Fibroblast of pulmonary artery (primary cell): ENCODE measurements at regions not wholly inside any gene's neighbourhood (a gene's known extent, or its start where the extent isn't known, plus 50 kb on each side); places are given as distances from the start of the nearest gene placed in this dataset.
"Not testable (repeated sequence)": the region's sequence is repeated elsewhere in the genome, so short reads cannot be mapped to it uniquely, and the experiment has no call there.

Source experiments
- DNase-seq: peaks from one replicate; pipeline ENCODE4 v3.0.0-alpha.2; 2010; ENCODE audit warnings: low read depth
- H3K4me3 ChIP-seq: replicated peaks from 2 replicates; pipeline ENCODE4 v1.5.1; 2011; ENCODE audit warnings: low read depth, mild to moderate bottlenecking, control low read depth, low read length, moderate library complexity
- TF ChIP-seq, protein P1 (sequence below): IDR thresholded peaks from 2 replicates; pipeline ENCODE4 v1.5.1; 2011; ENCODE audit warnings: mild to moderate bottlenecking, control low read depth, low read length, inconsistent platforms; ENCODE audit errors: missing control alignments

DNA sequence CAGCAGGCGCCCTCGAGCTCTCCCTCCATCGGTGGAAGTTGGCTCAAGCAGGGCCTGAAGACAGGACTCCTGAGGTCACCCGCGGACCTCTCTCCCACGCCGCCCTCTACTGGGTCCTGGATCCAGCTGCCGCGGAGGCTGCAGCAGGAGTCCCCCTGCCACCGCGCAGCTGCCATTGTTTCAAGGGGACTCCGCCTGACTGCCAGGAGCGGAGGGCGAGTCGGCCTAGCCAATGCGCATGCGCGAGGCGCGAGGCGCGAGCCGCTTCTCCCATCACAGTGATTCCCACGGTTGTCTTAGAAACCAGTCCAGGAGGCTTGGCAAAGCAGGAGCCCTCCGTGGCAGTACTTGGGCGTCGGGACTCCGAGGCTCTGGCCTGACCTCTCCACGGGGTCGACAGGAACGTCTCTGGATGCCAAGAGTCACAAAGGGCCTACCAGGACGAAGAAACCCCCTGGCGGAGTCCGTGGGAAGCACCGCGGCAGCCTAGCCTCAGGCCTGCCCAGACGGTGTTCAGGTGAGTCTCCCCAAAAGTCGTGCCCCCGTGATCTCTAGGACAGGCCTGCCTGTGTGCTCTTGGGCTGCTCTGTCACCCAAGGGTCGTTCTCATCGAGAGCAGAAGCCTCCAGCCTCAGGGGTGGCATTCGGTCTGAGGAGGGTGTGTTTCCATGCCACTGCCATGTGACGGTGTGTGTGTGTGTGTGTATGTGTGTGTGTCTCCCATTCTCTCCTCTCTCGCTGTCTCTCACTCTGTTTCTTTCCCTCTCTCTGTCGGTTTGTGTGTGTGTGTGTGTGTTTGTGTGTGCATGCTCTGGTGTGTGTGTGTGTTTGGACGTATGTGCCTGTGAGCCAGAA, 290.6 kb upstream of the ZNF337 start:
- TF ChIP-seq, protein P1, sequence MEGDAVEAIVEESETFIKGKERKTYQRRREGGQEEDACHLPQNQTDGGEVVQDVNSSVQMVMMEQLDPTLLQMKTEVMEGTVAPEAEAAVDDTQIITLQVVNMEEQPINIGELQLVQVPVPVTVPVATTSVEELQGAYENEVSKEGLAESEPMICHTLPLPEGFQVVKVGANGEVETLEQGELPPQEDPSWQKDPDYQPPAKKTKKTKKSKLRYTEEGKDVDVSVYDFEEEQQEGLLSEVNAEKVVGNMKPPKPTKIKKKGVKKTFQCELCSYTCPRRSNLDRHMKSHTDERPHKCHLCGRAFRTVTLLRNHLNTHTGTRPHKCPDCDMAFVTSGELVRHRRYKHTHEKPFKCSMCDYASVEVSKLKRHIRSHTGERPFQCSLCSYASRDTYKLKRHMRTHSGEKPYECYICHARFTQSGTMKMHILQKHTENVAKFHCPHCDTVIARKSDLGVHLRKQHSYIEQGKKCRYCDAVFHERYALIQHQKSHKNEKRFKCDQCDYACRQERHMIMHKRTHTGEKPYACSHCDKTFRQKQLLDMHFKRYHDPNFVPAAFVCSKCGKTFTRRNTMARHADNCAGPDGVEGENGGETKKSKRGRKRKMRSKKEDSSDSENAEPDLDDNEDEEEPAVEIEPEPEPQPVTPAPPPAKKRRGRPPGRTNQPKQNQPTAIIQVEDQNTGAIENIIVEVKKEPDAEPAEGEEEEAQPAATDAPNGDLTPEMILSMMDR, result peak; percentile 50
- DNase-seq, result peak; percentile 47
- peak overlapping the region; percentile 41 for H3K4me3 ChIP-seq

DNA sequence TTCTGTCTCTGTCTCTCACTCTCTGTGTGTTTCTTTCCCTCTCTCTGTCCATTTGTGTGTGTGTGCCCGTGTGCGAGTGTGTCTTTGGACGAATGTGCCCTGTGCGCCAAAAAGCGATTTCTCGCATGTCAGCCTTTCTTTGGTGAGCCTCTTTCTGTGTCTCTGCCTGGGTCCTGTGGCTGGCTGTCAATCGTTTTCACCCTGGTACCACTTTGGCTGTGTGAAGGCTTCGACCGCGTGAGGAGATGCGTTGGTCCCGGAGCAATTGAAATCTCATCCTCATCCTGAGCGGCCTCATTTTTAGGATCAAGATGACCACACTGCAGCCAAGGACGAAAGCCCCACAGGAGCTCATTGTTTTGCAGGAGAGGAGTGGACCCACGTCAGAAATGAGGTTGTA, 288.9 kb upstream of the ZNF337 start:
- DNase-seq, result no peak
- TF ChIP-seq, protein P1, result no peak
- H3K4me3 ChIP-seq, result no peak overlapping the region

DNA sequence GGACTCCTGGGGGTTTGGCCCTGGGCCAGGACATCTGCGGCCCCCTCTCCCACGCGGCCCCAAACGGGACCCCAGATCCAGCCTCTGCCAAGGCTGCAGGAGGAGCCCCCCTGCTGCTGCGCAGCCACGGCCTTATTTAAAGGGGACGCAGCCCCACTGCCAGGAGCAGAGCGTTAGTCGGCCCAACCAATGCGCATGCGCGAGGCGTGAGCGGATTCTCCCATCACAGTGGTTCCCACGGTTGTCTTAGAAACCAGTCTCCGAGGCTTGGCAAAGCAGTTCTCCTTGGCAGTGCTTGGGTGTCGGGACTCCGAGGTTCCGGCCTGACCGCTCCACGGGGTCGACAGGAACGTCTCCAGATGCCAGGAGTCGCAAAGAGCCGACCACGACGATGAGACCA, 288.3 kb upstream of the ZNF337 start:
- H3K4me3 ChIP-seq, result peak overlapping the region; percentile 46
- TF ChIP-seq, protein P1, result no peak
- DNase-seq, result peak; percentile 81

DNA sequence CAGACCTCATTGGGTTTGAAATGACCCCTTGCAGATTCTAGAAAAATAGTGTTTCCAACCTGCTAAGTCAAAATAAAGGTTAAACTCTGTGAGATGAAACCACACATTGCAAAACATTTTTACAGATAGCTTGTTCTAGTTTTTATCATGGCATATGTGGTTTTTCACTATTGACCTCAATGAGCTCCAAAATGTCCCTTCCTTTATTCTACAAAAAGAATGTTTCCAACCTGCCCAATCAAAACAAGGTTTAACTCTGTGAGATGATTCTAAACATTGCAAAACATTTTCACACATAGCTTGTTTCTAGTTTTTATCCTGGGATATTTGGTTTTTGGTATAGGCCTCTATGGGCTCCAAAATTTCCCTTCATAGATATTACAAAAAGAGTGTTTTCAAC, 286.0 kb upstream of the ZNF337 start:
- not testable (repeated sequence) for H3K4me3 ChIP-seq, DNase-seq

DNA sequence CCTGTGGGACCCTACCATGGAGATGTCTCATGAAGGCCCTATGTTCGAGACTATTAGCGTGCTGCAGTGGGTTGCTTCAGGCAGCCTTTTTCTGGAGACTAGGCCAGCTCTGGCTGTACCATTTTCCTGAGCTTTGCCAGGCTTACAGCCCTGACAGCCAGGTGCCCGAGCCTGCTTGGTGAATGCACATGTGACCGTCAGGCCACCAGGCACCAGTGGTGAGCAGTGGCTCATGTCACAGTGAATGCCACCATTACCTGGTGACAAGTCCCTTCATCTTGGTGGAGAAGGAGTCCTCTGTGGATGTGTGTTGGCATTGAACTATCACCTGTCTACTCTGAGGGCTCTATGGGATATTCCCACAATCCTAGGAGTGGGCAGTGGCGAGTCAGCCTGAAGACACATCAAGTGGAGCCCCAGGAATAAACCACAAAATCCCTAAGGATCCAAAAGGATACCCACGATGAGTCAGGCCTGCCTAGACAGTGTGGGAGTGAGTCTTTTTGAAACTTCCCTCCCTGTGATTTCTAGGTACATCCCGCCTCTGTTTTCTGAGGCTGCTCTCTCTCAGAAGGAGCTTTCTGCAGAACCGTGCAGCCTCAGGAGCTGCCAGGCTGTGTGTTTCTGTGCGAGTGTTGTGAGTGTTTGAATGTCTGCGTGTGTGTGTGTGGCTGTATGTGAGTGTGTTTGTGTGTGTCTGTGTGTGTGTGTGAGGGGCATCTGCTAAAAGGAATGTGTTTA, 282.0 kb upstream of the ZNF337 start:
- not testable (repeated sequence) for H3K4me3 ChIP-seq
- DNase-seq, result peak; percentile 4

DNA sequence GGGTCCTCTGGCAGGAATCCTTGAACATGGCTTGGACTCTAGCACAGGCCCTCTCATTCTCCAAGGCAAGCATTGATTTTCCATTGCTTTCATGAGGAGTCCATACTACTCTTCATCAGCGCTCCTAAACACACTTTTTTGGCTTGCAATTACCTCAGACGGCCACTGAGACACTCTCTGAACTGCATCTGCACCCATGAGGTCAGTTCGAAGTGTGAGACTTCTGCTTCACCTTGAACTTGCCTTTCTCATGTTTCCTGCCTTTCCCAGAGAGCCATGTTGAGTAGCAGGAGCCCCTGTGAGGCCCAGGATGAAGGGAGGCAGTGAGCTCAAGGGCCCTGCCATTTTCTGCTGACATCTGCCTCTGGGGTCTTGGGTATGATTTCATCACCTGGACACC, 279.2 kb upstream of the ZNF337 start:
- not testable (repeated sequence) for H3K4me3 ChIP-seq, DNase-seq

DNA sequence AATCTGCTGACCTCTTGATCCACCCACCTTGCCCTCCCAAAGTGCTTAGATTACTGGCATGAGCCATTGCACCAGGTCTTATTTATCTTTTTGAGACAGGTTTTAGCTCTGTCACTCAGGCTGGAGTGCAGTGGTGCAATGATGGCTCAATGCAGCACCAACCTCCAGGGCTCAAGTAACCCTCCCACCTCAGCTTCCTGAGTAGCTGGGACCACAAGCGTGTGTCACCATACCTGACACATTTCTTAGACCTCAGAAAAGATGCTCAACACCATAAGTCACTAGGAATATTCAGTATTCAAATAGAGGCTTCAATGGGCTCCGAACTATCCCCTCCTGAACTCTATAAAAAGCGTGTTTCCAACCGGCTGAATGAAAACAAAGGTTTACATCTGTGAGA, 268.6 kb upstream of the ZNF337 start:
- not testable (repeated sequence) for DNase-seq, H3K4me3 ChIP-seq

DNA sequence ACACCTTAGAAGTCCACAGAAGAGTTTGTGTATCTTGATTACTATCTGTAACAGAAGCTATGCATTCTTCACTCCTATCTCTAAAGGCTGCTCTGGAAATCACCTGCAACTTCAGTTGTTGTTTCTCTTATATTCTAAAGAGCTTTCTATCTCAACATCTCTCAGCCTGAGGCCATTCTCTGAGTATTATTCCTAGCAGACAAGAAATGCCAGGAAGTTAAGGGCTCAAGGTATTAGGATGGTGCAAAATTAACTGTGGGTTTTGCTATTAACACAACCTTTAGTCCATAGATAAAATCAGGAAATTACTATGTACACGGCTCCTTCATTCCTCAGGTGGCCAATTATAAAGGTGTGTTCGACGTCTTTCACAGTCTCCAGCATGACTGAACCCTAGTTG, 257.2 kb upstream of the ZNF337 start:
- H3K4me3 ChIP-seq, DNase-seq: not testable (repeated sequence)

DNA sequence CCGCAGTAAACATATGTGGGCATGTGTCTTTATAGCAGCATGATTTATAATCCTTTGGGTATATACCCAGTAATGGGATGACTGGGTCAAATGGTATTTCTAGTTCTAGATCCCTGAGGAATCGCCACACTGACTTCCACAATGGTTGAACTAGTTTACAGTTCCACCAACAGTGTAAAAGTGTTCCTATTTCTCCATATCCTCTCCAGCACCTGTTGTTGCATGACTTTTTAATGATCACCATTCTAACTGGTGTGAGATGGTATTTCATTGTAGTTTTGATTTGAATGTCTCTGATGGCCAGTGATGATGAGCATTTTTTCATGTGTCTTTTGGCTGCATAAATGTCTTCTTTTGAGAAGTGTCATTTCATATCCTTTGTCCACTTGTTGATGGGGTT, 238.6 kb upstream of the ZNF337 start:
- DNase-seq, H3K4me3 ChIP-seq: not testable (repeated sequence)

DNA sequence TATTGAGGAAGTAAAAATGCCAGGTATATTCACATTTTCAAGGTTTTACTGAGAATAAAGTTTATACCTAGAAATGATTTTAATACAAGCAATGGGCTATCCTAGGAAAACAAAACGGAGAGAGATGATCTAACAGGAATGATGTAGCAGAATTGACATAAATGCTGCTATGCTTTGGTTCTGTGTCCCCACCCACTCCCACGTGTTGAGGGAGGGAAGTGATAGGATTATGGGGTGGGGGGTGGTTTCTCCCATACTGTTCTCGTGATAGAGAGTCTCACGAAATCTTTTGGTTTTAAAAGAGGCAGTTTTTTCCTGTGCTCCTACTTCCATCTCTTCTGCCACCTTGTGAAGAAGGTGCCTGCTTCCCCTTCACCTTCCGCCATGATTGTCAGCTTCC, 236.2 kb upstream of the ZNF337 start:
- DNase-seq, H3K4me3 ChIP-seq: not testable (repeated sequence)

DNA sequence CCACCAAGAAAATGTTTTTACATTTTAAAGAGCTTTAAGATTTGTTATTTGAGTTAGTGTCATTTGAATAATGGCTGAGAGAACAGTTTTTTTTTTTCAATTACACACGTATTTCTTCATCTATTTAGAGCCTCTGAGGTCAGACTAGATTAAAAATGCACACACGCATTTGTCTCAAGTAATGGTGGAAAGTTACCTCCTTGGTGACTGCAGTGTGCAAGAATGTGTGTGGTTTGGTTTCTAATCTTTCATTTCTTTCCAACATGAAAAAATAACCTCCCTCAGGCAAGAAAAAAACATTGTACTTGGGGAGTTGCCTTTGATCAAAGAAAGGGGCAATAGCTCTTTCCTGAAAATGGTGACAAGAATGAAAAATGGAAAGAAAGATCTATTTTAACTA, 235.5 kb upstream of the ZNF337 start:
- DNase-seq, result peak; percentile 60
- not testable (repeated sequence) for H3K4me3 ChIP-seq

DNA sequence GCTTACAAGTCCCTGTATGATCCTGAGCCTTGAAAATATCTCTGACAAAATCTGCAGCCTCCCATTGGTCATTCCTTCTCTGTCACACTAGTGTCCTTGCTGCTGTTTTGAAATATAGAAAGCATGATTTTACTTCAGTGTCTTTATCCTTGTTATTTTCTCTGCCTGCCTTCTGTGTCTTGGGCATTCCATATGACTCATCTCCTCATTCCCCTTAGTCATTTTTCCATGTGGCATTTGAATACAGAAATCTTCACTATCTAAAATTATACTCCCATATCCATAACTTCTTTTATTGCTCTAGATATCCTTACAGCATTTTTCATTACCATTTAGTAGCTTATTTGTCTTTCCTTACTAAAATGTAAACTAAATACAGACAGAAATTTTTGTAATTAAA, 205.7 kb upstream of the ZNF337 start:
- peak; percentile 28 for DNase-seq
- not testable (repeated sequence) for H3K4me3 ChIP-seq

DNA sequence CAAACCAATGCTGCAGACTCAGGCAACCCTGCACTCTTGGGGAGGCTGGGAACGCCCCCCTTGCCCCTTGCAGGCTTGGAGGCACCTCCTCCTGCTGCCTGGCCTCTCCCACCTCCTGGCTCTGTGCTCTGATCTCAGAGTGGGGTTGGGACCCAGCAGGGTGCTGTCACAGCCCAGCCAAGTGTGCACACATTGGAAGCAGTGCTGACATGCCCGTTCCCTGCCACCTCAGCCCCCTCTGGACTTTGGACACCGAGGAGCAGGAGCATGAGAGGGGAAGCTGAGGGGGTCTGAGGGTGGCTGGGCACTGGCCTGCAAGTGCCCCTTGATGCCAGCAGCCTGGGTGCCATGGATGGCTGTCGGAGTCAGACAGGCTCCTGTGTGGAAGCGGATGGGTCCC, 202.0 kb upstream of the ZNF337 start:
- H3K4me3 ChIP-seq, DNase-seq: not testable (repeated sequence)

DNA sequence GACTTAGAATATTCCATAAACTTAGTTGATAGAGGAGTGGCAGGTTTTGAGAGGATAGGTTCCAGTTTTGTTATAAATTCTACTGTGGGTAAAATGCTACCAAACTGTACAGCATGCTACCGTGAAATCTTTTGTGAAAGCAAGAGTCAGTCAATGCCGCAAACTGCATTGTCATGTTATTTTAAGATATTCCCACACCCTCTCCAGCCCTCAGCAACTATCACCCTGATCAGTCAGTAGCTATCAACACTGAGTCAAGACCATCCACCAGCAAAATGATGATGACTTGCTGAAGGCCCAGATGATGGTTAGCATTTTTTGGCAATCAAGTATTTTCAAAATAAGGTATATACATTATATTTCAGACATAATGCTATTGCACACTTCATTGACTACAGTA, 182.4 kb upstream of the ZNF337 start:
- H3K4me3 ChIP-seq, result not testable (repeated sequence)

DNA sequence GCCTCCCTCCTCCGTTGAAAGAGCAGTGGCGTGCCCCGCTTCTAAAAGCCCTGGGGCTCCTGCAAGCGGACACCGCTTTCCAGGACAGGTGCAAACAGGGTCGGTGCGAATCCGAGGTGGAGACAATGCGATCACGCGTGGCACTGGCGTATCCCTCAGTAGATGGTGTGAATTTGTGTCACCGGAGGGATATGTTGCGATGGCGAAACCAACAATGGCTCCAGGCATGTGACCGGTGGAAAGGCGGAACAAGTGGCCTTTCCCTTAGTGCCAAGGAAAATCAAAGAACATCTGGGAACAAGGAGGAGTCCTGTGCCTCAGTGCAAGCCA, 172.0 kb upstream of the ZNF337 start:
- H3K4me3 ChIP-seq, result peak overlapping the region; percentile 50
- DNase-seq, result not testable (repeated sequence)

More for the DNA sequence above, 182.4 kb upstream of the ZNF337 start:
- not testable (repeated sequence) for DNase-seq
